GM04504 (cell line): ENCODE measurements at regions not wholly inside any gene's neighbourhood (a gene's known extent, or its start where the extent isn't known, plus 50 kb on each side); places are given as distances from the start of the nearest gene placed in this dataset.

Experiments
- DNase-seq: peaks from one replicate; pipeline ENCODE4 v3.0.0-alpha.2; 2012; ENCODE audit warnings: low read depth

- no peak for DNase-seq
Measured at GRCh38 chr6:146903451-146903850, 300.8 kb upstream of the STXBP5 start.

DNA sequence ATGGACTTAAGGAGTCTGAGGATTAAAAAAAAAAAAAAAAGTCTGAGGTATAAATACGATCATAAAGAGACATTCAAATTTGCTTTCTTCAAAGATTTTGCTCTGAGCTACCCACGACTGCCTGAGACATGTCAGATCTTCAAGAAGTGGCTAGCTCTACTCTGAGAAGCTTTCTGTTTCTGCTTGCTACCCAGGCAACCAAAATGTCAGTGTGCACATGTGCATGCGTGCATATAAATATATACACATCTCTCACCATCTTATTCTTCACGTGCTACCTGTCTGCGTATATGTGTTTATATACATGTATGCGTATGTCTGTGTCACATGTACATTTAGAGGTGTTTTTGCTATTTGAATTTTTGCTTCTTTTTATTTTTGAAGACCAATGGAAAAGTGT is 299.6 kb upstream of the STXBP5 start:
- DNase-seq = no peak

DNA sequence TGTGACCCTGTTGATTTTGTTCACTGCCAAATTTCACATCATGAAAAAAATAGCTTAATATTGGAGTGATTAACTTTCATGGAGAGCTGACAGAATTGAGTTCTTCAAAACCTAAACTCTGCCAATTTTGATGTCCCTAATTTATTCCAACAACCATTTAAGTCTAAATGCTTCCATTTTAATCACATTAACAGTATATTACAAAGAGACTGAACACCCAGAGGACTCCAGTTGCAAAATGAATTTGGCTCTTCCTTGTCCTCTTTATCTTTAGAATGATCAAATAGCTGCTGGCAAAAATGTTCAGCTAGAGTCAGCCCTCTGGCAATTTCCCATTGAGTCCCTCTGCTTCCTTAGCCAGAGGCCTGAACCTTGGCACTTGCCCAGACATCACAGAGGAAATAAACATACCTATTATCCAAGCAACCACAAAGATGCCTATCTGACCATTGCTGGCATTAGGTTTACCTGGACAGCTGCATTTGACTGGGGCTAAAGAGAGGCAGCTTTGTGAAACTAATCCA is 299.0 kb upstream of the STXBP5 start:
- peak; percentile 65 for DNase-seq

DNA sequence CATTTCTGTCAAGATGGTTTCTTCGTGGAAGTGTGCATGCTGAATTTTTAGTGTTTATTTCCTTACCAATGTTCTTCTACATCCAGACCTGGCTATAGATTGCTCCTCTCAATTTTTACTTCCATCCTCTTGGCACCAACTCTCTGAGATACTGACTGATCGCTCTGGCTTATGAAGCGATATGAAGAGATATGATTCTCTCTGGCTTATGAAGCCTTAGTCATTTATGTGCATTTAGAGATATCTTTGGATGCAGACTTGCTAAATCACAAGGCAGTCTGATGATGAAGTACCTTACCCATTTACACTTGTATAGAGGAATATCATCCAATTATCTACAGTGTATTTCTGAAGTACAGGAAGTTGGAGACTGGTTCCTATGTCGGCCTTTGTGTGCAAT is 295.4 kb upstream of the STXBP5 start:
- no peak for DNase-seq

DNA sequence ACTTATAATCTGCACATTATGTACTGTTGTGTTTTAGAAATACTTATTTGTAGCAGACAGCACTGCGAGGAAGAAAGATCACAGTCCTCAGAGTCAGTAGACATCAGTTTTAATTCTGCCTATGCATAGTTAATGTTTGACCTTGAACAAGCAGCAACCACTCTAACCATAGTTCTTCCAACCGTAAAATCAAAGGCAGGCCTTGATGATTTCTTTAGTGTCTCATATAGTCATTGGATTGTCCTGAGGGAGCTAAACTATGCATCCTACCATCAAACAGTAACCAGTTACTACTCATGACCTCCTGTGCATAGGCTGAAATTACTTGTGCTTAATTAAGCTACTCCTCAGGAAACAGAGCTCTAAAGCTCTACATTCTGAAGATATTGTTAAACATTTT is 294.8 kb upstream of the STXBP5 start:
- no peak for DNase-seq

DNA sequence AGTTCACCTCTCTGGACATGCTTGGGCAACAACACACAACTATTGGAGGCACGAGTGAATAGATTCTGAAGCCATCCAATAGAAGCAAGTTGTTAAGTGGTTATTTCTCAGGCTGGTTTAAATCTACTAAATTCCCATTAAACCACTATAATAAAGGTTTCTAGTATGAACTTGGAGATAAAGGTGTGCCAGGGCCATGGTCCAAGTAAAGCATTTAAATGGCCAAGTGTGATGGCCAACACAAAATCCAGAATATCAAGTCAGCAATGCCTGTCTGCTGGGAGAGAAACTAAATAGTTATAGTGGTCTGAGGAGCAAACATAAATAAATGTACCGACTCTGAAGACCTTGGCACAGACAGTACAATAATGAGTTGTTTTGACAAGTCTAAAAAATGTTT is 294.3 kb upstream of the STXBP5 start:
- no peak for DNase-seq

GRCh38 chr6:146910611-146911010 is 293.6 kb upstream of the STXBP5 start:
- no peak for DNase-seq

- no peak for DNase-seq
Measured at GRCh38 chr6:146911635-146912215, 292.5 kb upstream of the STXBP5 start.

GRCh38 chr6:146912730-146913685 is 291.2 kb upstream of the STXBP5 start:
- no peak for DNase-seq

- peak; percentile 97 for DNase-seq
Measured at GRCh38 chr6:146913842-146914488, 290.3 kb upstream of the STXBP5 start.

DNA sequence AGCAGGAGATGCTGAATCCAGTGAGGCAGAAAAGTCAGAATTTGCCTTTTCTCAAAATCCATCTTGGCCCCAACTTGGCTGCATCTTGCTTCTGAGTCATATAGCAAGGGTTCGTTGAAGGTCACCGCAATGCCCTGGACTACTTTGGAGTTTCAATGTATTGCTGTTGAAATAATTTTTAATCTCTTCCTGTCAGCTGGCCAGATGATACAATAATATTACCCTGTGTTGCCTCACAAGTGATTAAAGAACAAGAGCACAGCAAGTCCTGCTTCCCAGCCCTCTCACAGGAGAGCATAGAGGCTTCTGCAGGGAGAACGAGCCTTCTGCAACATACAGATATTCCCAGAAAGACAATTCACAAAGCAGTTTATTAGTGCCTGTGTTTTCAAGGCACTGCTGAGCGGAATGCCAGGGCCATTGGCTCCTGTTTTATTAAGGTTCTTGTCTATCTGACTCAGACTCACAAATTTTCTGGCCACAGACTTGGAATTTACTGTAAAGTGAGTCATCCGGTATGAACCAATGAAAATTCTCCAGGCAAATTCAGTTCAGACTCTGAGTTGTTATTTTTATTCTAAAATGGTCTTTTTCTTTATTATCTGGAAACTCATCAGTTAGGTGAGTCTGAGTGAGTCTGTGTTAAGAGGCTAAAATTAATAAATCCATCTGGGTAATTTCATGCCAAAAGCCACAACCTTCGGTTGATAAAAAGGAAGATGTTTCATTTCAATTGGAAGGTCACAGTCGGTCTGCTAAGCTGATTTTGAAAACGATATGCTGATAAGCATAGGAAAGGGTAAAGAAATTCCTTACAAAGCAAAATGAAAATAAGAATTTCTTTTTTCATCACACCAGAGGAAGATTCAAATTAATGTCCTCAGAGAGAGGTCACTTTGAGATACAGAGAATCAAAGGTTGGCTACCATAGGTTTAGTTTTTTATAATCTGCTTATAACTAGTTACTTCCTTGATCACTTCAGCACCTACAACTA is 289.4 kb upstream of the STXBP5 start:
- DNase-seq = peak; percentile 92

- DNase-seq = no peak
Measured at GRCh38 chr6:146915671-146916127, 288.5 kb upstream of the STXBP5 start.

DNA sequence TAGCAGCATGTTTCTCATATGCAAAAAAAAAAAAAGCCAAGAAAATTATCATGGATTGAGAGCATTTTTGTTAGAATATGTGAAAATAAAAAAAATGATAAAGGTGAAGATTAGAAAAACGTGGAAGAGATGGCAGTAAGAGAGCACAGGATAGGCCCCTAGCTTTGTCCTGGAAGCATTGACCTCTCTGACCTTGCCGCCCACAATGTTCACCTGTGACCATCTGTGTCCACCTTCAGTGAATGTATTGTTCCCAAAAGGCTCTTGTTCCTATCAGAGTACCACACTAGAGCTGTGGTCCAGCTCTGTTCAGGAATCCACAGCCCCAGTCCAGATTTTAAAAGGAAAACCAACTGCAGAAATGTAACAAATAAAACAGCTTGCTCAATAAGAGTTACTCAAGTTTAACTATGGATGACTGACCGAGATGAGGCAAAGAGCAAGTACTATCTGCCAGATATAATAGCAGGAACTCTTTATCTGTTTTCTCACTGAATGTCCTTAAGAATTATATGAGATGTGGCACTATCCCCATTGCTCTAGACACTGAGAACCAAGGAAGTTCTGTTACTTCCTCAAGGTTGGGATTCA is 287.7 kb upstream of the STXBP5 start:
- no peak for DNase-seq

- no peak for DNase-seq
Measured at GRCh38 chr6:146917182-146917581, 287.0 kb upstream of the STXBP5 start.

GRCh38 chr6:146917979-146918378 is 286.2 kb upstream of the STXBP5 start:
- DNase-seq = no peak

- no peak for DNase-seq
Measured at GRCh38 chr6:146919017-146919416, 285.2 kb upstream of the STXBP5 start.

DNA sequence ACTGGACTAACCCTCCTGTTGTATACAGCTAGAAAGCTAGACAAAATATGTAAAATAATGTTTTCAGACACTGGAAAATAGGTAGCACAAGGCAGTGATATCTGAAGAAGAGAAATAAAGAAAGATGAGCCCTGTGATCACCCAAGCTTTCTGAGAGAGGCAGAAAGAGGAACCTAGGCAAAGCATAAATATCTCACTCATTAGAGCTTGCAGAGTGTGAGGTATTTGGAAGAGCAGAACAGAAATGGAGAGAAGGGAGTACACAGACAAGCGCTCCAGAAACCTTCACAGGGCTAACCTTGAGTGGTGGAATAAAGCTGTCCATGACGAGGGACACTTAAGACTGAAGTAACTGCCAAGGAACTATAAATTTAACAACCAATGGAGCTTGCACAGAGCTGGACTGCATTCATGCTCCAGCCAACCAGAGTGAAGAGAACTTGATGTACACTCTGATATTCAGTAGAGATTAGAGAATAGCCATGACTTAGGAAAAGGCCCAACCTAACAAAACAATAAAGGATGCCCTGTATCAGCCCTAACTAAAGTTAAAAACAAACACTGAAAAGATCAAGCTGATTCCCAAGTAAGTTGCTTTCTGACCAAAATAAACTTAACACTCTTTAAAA is 280.9 kb upstream of the STXBP5 start:
- no peak for DNase-seq

GRCh38 chr6:146925846-146926245 is 278.4 kb upstream of the STXBP5 start:
- DNase-seq = no peak

DNA sequence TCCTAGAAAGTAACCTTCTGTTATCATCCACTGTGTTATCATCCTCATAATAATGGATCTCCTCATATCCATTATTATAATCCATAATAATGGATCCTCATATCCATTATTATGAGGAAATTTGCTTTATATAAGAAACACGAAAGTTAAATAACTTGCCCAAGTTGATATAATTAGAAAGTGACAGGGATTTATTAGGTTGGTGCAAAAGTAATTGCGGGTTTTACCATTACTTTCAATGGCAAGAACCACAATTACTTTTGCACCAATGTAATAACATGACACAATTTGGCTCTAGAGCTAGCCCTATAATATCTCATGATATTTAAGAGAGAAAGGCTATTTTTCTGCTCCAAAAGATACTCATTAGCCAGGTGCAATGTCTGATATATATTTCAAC is 275.7 kb upstream of the STXBP5 start:
- DNase-seq = no peak

DNA sequence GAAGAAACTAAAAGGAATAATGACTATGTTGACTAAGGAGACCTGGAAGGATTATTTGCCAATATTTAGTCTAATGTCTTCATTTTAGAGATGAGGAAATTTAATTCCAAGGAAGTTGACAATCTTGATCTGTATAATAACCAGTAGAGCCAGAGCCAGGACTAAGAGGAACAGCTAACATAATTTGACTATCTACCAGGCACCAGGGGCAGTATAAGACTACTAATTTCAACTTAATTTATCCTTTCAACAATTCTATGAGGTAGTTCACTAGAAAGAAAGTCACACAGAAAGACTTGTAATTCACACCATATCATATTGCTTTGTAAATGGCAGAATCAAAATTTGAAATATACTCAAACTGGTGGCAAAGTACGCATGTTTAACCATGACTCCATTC is 273.0 kb upstream of the STXBP5 start:
- no peak for DNase-seq

GRCh38 chr6:146937316-146937715 is 266.9 kb upstream of the STXBP5 start:
- DNase-seq = no peak
